Uterus (tissue), 3 donors: ENCODE measurements at regions not wholly inside any gene's neighbourhood (a gene's known extent, or its start where the extent isn't known, plus 50 kb on each side); places are given as distances from the start of the nearest gene placed in this dataset.

Source experiments
- DNase-seq, 2 donors: peaks; one replicate each; pipeline ENCODE4 v3.0.0-alpha.2; 2019 to 2020
- H3K27ac ChIP-seq, 2 donors: fragments of 200-600 bp; sonication (generic); 1 replicate in 1 of 2; 2 replicates in 1 of 2; pipeline ENCODE4 v1.5.1; 2016 to 2018
- H3K27me3 ChIP-seq, 2 donors: fragments of 200-600 bp; sonication (generic); one replicate each; pipeline ENCODE4 v1.5.1; 2018 to 2019; ENCODE audit warnings: control low read depth in 1 of 2
- H3K36me3 ChIP-seq, 2 donors: fragments of 200-600 bp; sonication (generic); one replicate each; pipeline ENCODE4 v1.5.1; 2019; ENCODE audit warnings: control low read depth in 1 of 2
- H3K4me1 ChIP-seq, 2 donors: fragments of 200-600 bp; sonication (generic); one replicate each; pipeline ENCODE4 v1.5.1; 2018 to 2019; ENCODE audit warnings: control low read depth in 1 of 2
- H3K4me3 ChIP-seq, 2 donors: fragments of 200-600 bp; sonication (generic); 1 replicate in 1 of 2; 2 replicates in 1 of 2; pipeline ENCODE4 v1.5.1; 2018 to 2019; ENCODE audit warnings: mild to moderate bottlenecking in 1 of 2
- H3K9me3 ChIP-seq, 2 donors: fragments of 200-600 bp; sonication (generic); one replicate each; pipeline ENCODE4 v1.5.1; 2019; ENCODE audit warnings: control low read depth in 1 of 2
- POLR2A ChIP-seq, 2 donors: fragments of 450-650 bp; IDR thresholded peaks; one replicate each; pipeline ENCODE4 v1.6.1; 2016; ENCODE audit warnings: antibody characterized with exemption in 2 of 2, mild to moderate bottlenecking in 1 of 2, moderate library complexity in 1 of 2
- intact Hi-C: fragments of 100-400 bp; cut with DNase I; formaldehyde crosslinking; loops from one replicate; pipeline ENCODE4 v1.15.1; 2023; ENCODE audit warnings: low total_unique reads
- TF ChIP-seq, protein P1 (sequence below), 4 experiments: fragments of 200-600 bp in 2 of 4; fragments of 450-650 bp in 2 of 4; sonication (generic) in 2 of 4; IDR thresholded peaks; one replicate each; pipeline ENCODE4 v1.5.1; 2016 to 2019; ENCODE audit warnings: antibody characterized with exemption in 4 of 4, mild to moderate bottlenecking in 2 of 4, moderate library complexity in 1 of 4
- donor health status: DM: yes; HTN: yes; CAD: no.

DNA sequence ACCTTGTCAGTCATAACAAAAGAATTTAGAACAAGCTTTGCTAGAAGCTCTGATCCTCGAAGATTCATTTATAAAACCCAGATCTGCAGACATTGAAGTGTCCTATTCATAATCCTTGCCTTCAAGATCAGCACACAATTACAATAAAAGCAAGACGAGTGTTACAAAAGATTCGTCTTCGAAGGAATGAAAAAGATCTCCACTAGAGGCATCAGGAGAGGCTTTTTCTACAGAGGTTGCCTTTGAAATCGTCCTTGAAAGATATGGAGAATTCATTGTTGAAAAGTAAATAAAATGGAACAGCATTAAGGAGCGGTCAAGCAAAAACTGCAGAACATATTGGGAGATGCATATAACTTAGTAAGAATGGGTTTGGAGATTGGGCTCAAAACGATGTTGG is 146.4 kb downstream of the BMP4 start:
- H3K4me1 ChIP-seq = no peaks in the 10 kb centered on the region
- H3K27me3 ChIP-seq = no peaks in the 10 kb centered on the region
- no peak overlapping the region for H3K27ac ChIP-seq
- H3K9me3 ChIP-seq = no peaks in the 10 kb centered on the region
- DNase-seq = no peak
- TF ChIP-seq, protein P1, sequence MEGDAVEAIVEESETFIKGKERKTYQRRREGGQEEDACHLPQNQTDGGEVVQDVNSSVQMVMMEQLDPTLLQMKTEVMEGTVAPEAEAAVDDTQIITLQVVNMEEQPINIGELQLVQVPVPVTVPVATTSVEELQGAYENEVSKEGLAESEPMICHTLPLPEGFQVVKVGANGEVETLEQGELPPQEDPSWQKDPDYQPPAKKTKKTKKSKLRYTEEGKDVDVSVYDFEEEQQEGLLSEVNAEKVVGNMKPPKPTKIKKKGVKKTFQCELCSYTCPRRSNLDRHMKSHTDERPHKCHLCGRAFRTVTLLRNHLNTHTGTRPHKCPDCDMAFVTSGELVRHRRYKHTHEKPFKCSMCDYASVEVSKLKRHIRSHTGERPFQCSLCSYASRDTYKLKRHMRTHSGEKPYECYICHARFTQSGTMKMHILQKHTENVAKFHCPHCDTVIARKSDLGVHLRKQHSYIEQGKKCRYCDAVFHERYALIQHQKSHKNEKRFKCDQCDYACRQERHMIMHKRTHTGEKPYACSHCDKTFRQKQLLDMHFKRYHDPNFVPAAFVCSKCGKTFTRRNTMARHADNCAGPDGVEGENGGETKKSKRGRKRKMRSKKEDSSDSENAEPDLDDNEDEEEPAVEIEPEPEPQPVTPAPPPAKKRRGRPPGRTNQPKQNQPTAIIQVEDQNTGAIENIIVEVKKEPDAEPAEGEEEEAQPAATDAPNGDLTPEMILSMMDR (IDR thresholded peaks at IDR 0.05) = no peak
- TF ChIP-seq POLR2A (IDR thresholded peaks at IDR 0.05) = no peak
- no peak overlapping the region for H3K4me3 ChIP-seq
- intact Hi-C loops = no loop called here
- no peaks in the 10 kb centered on the region for H3K36me3 ChIP-seq

DNA sequence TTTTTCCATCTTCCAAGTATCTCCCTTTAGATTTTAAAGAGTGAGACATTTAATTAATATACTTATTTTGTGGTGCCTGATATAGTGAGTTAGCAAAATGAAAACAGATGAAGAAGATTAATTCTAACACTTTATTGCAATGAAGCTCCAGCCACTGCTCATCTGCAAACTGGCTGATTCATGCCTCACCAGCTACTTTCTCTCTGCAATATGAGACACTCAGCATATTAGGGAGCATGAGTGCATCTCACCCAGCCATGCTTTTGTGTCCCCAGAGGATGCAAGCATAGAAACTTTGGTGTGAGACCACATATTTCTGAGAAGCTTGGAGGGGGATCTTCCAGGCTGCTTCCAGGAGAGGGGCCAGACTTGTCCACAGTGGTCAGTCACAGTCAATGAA is 148.6 kb downstream of the BMP4 start:
- no peaks in the 10 kb centered on the region for H3K4me1 ChIP-seq

DNA sequence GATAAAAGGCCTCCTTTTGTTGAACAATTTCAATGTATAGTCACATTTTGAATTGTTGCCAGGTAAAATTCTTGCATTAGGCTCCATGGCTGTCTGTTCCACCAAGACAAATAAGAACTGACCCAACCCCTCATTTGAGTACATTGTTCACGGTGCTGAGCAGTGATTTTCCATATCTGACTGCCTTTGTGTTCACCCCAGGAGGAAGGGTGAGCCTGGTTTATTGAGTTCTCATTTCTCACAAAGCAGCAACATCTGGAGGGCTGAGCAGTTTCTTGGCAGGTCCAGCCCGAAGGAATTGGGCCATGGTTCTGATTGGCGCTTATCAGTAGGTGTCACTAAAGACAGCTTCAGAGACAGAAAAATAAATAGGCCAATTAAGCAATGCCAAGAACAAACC is 149.1 kb downstream of the BMP4 start:
- H3K27ac ChIP-seq = no peak overlapping the region
- no peaks in the 10 kb centered on the region for H3K36me3 ChIP-seq
- TF ChIP-seq POLR2A (IDR thresholded peaks at IDR 0.05) = no peak
- TF ChIP-seq, protein P1 (IDR thresholded peaks at IDR 0.05) = no peak
- no peaks in the 10 kb centered on the region for H3K9me3 ChIP-seq
- intact Hi-C loops = no loop called here
- H3K4me3 ChIP-seq = no peak overlapping the region
- H3K4me1 ChIP-seq = no peaks in the 10 kb centered on the region
- peak in 1 of 2 donors; percentile 18 for DNase-seq
- no peaks in the 10 kb centered on the region for H3K27me3 ChIP-seq

More for the DNA sequence above, 148.6 kb downstream of the BMP4 start:
- Histone ChIP-seq H3K4me3 (no peak overlapping the region), H3K27me3 (no peaks in the 10 kb centered on the region), H3K27ac (no peak overlapping the region), H3K9me3 (no peaks in the 10 kb centered on the region), H3K36me3 (no peaks in the 10 kb centered on the region)
- no peak for DNase-seq
- TF ChIP-seq, protein P1 (IDR thresholded peaks at IDR 0.05) = no peak
- no peak for TF ChIP-seq POLR2A (IDR thresholded peaks at IDR 0.05)
- intact Hi-C loops = no loop called here

DNA sequence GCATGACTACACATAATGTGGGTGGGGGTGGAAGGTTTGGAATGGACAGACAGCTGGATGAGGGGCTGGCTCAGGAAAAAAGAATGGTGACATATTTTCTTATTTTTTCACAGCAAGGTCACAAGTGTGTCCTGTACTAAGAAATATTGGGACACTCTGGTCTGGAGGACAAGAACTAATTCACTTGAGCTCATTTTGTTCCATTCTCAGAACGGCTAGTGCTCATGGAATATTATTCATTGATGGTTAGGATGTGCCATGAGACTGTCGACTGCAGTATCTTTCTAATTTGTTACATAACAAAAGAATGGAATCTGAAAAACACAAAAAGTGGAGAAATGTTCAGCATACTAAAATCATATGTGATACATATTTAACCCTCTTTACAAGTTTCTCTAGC is 149.5 kb downstream of the BMP4 start:
- no peak for DNase-seq
- Histone ChIP-seq H3K27ac (no peak overlapping the region), H3K9me3 (no peaks in the 10 kb centered on the region), H3K4me1 (no peaks in the 10 kb centered on the region), H3K36me3 (no peaks in the 10 kb centered on the region), H3K4me3 (no peak overlapping the region), H3K27me3 (no peaks in the 10 kb centered on the region)
- TF ChIP-seq, protein P1 (IDR thresholded peaks at IDR 0.05) = no peak
- TF ChIP-seq POLR2A (IDR thresholded peaks at IDR 0.05) = no peak
- intact Hi-C loops = no loop called here

DNA sequence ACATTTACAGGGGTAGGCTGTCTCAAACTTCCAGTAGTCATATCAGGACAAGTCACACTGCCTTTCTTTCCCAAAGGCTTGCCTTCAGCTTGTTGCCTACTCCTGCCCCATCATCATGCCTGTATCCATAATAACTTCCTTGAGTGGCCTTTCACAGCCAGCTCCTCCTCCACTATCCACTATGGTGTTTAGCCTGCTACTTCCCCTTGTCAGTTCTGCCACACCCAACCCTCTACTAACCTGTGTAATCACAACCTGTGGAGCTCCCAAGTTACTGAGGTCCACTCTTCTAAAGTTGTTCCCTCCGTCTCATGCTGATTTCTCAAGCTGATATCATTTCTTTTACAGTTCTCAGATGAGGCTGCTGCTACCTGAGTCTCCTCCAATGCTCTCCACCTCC is 159.9 kb downstream of the BMP4 start:
- TF ChIP-seq, protein P1 (IDR thresholded peaks at IDR 0.05) = no peak
- TF ChIP-seq POLR2A (IDR thresholded peaks at IDR 0.05) = no peak
- Histone ChIP-seq H3K27me3 (no peaks in the 10 kb centered on the region), H3K4me1 (no peaks in the 10 kb centered on the region), H3K9me3 (no peaks in the 10 kb centered on the region), H3K4me3 (no peak overlapping the region), H3K27ac (no peak overlapping the region), H3K36me3 (no peaks in the 10 kb centered on the region)
- intact Hi-C loops = no loop called here
- no peak for DNase-seq
